ENCODE measurements at regions not wholly inside any gene's neighbourhood (a gene's known extent, or its start where the extent isn't known, plus 50 kb on each side); places are given as distances from the start of the nearest gene placed in this dataset.

- DNase-seq (ENCODE audit: low read depth in 1 of 2, low spot score in 1 of 2) = no peak
- no peak overlapping the region for H3K4me3 ChIP-seq (replicated peaks; ENCODE audit: insufficient read depth, low read length)
- H3K27me3 ChIP-seq (ENCODE audit: insufficient read depth, poor library complexity, severe bottlenecking) = no peaks in the 10 kb centered on the region
- no peak for TF ChIP-seq SPI1 (IDR thresholded peaks at IDR 0.05; ENCODE audit: borderline replicate concordance, low read depth)
- no peak for TF ChIP-seq POLR2AphosphoS5 (IDR thresholded peaks at IDR 0.05; ENCODE audit: low read depth)
- TF ChIP-seq REST (IDR thresholded peaks at IDR 0.05; ENCODE audit: insufficient replicate concordance, low read depth) = no peak
- TF ChIP-seq CTCF (IDR thresholded peaks at IDR 0.05; ENCODE audit: insufficient read depth, low read length) = no peak
- no peak for TF ChIP-seq GABPA (IDR thresholded peaks at IDR 0.05; ENCODE audit: low read depth)
- H3K27ac ChIP-seq (replicated peaks) = no peak overlapping the region
These were observed 166.5 kb downstream of the LMO4 start for GRCh38 chr1:87495147-87495546.

- Histone ChIP-seq H3K27ac (replicated peaks) (no peak overlapping the region), H3K4me3 (replicated peaks; ENCODE audit: insufficient read depth, low read length) (no peak overlapping the region), H3K27me3 (ENCODE audit: insufficient read depth, poor library complexity, severe bottlenecking) (no peaks in the 10 kb centered on the region)
- TF ChIP-seq SPI1 (IDR thresholded peaks at IDR 0.05; ENCODE audit: borderline replicate concordance, low read depth) (no peak), POLR2AphosphoS5 (IDR thresholded peaks at IDR 0.05; ENCODE audit: low read depth) (no peak), CTCF (IDR thresholded peaks at IDR 0.05; ENCODE audit: insufficient read depth, low read length) (no peak), REST (IDR thresholded peaks at IDR 0.05; ENCODE audit: insufficient replicate concordance, low read depth) (no peak), GABPA (IDR thresholded peaks at IDR 0.05; ENCODE audit: low read depth) (no peak)
- no peak for DNase-seq (ENCODE audit: low read depth in 1 of 2, low spot score in 1 of 2)
These were observed 167.2 kb downstream of the LMO4 start for GRCh38 chr1:87495870-87496269.

GRCh38 chr1:87497380-87498203, 168.9 kb downstream of the LMO4 start:
- Histone ChIP-seq H3K27ac (replicated peaks) (no peak overlapping the region), H3K4me3 (replicated peaks; ENCODE audit: insufficient read depth, low read length) (no peak overlapping the region), H3K27me3 (ENCODE audit: insufficient read depth, poor library complexity, severe bottlenecking) (no peaks in the 10 kb centered on the region)
- no peak for TF ChIP-seq POLR2AphosphoS5 (IDR thresholded peaks at IDR 0.05; ENCODE audit: low read depth)
- TF ChIP-seq GABPA (IDR thresholded peaks at IDR 0.05; ENCODE audit: low read depth) = no peak
- TF ChIP-seq SPI1 (IDR thresholded peaks at IDR 0.05; ENCODE audit: borderline replicate concordance, low read depth) = no peak
- TF ChIP-seq CTCF (IDR thresholded peaks at IDR 0.05; ENCODE audit: insufficient read depth, low read length) = no peak
- no peak for TF ChIP-seq REST (IDR thresholded peaks at IDR 0.05; ENCODE audit: insufficient replicate concordance, low read depth)
- DNase-seq (ENCODE audit: low read depth in 1 of 2, low spot score in 1 of 2) = peak in 1 of 2 experiments; percentile 3

All from HL-60 (cell line).